AG09309 (cell line): ENCODE measurements at regions not wholly inside any gene's neighbourhood (a gene's known extent, or its start where the extent isn't known, plus 50 kb on each side); places are given as distances from the start of the nearest gene placed in this dataset.

Experiments used
- DNase-seq: peaks from one replicate; pipeline ENCODE4 v3.0.0-alpha.2; 2010; ENCODE audit warnings: low read depth
- H3K4me3 ChIP-seq: 2 replicates; pipeline ENCODE4 v1.5.1; 2011; ENCODE audit warnings: mild to moderate bottlenecking, low read depth, low read length, moderate library complexity; ENCODE audit not compliant: control insufficient read depth
- CTCF ChIP-seq: IDR thresholded peaks from 2 replicates; pipeline ENCODE4 v1.5.1; 2011; ENCODE audit warnings: mild to moderate bottlenecking, low read depth, low read length, inconsistent platforms; ENCODE audit not compliant: insufficient read depth, control insufficient read depth; ENCODE audit errors: missing control alignments

GRCh38 chr6:125524356-125524755 lies 222.6 kb upstream of the HDDC2 start:
- no peak for TF ChIP-seq CTCF
- H3K4me3 ChIP-seq, result no peak overlapping the region
- no peak for DNase-seq

- no peak for TF ChIP-seq CTCF
- H3K4me3 ChIP-seq, result no peak overlapping the region
- no peak for DNase-seq
Measured at GRCh38 chr6:125526007-125526720, 223.3 kb upstream of the HEY2 start.

GRCh38 chr6:125528621-125529041 lies 220.8 kb upstream of the HEY2 start:
- TF ChIP-seq CTCF, result no peak
- no peak overlapping the region for H3K4me3 ChIP-seq
- DNase-seq, result no peak

GRCh38 chr6:125529061-125529460 lies 220.4 kb upstream of the HEY2 start:
- DNase-seq, result no peak
- no peak overlapping the region for H3K4me3 ChIP-seq
- TF ChIP-seq CTCF, result no peak

DNA sequence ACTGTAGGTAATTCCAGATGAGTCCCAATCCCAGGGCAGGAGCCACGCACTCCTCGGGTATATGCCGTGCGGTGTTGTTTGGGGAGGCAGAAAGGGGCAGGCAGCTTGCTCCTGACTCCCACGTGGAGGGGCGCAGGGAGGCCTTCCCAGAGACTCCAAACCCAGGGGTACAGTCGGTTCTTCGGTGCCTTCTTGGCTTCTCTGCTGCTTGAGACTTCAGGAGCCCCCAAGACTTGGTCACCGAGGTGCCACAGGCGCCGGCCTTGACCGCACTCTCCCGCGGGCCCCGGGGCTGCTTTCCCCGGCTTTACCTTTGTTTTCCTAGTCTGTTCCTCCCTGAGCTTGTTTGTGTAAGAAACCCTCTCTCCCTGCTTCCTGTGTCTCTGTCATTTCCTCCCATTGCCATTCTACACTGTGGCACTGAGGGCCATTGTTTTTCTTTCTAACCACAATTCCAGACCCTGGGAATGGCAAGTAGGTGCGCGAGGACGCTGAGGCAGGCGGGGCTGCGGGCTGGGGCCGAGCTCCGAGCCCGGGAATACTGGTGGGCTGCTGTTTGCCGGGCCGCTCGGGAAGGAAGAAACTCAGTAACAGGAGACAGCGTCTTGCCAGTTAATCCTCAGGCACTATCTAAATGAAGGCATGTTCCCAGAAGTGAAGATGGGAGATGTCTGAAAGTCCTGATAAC lies 215.6 kb upstream of the HEY2 start:
- DNase-seq, result no peak
- H3K4me3 ChIP-seq, result no peak overlapping the region
- TF ChIP-seq CTCF, result no peak

GRCh38 chr6:125534430-125535263 lies 214.8 kb upstream of the HEY2 start:
- DNase-seq, result no peak
- H3K4me3 ChIP-seq, result no peak overlapping the region
- no peak for TF ChIP-seq CTCF
